ENCODE measurements at regions not wholly inside any gene's neighbourhood (a gene's known extent, or its start where the extent isn't known, plus 50 kb on each side); places are given as distances from the start of the nearest gene placed in this dataset.

DNA sequence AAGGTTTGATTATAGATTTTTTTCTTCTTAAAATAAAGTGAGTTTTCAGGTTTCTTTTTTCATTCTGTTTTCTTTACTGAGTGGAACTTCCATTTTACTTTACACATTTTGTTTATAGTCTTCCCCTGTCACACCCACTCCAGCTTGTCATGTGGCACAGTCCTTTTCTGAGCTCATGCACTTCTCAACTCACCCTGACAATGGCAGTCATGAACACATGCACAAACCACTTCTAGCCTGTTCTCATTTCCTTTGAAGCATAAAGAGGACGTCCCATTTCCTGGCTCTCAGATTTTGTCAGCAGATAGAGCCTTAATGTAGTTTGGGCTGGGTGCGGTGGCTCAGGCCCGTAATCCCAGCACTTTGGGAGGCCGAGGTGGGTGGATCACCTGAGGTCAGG, 168.0 kb downstream of the AHSP start:
- no peak overlapping the region for H3K4me3 Mint-ChIP-seq
- H3K27me3 Mint-ChIP-seq: no peaks in the 10 kb centered on the region
- peak in 1 of 2 donors; percentile 21 for DNase-seq (ENCODE audit: low spot score in 2 of 2)
- peak; percentile 68 for ATAC-seq (ENCODE audit: low read depth)
- H3K36me3 Mint-ChIP-seq: no peaks in the 10 kb centered on the region
- no peak overlapping the region for H3K27ac Mint-ChIP-seq
- H3K4me1 Mint-ChIP-seq: no peaks in the 10 kb centered on the region
- no peaks in the 10 kb centered on the region for H3K9me3 Mint-ChIP-seq

DNA sequence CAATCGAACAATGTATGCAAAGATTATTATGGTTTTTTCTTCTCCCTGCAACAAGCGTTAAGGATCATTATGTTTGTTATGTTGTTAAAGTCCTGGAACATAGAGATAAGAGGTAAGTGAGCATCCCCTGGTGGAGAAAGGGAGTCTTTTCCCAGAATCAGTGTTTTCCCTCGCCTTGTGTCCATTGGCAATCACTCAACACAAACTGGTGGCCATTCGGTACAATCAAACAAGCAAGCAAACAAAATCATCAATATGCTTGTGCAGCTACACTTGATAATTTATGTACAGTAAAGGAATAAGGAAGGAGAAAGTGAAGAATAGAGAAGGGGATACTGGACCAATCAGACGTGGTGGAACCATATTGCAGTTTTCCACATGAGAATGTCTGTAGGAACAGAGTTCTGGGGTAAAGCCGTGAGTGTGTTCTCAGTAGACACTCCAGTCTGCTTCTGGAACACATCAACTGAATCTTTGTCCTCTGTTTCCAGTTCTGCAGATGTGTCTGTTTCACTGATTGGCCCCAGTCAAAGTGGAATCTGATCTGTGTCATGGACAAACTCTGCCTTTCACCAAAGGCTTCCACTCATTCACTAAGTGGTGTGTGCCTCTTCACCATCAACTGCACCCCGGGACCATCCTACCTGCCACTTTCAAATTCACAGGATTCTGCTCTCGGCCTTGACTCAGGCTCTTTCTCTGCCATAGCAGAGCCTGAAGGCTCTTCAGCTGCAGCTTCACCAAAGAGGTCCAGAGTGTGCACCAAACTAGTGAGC, 169.5 kb downstream of the AHSP start:
- H3K4me3 Mint-ChIP-seq: no peak overlapping the region
- no peak overlapping the region for H3K27ac Mint-ChIP-seq
- no peaks in the 10 kb centered on the region for H3K27me3 Mint-ChIP-seq
- no peaks in the 10 kb centered on the region for H3K36me3 Mint-ChIP-seq
- no peaks in the 10 kb centered on the region for H3K9me3 Mint-ChIP-seq
- peaks cover 9% of the 10 kb centered on the region for H3K4me1 Mint-ChIP-seq
- ATAC-seq (ENCODE audit: low read depth) (no peak), DNase-seq (ENCODE audit: low spot score in 2 of 2) (no peak)

DNA sequence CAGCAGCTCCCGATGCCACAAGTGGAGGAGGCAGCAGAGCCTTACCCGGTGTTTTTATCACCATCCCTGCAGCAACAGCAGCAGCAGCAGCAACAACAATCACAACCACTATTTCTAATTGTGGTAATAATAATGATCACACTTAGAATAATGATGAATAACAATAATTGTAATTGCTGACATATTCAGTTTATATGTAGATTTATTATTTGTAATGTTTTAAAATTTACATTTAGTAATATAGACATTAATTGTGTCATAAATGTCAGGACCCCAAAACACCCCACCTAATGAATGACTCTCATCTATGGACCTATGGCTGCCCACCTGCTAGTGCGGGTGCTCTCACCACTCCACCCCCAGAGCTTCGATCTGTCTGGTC, 170.0 kb downstream of the AHSP start:
- DNase-seq (ENCODE audit: low spot score in 2 of 2) (no peak), ATAC-seq (ENCODE audit: low read depth) (no peak)
- Mint-ChIP-seq H3K27ac (no peak overlapping the region), H3K4me1 (peaks cover 14% of the 10 kb centered on the region), H3K36me3 (peaks cover 5% of the 10 kb centered on the region), H3K4me3 (no peak overlapping the region), H3K27me3 (no peaks in the 10 kb centered on the region), H3K9me3 (no peaks in the 10 kb centered on the region)

DNA sequence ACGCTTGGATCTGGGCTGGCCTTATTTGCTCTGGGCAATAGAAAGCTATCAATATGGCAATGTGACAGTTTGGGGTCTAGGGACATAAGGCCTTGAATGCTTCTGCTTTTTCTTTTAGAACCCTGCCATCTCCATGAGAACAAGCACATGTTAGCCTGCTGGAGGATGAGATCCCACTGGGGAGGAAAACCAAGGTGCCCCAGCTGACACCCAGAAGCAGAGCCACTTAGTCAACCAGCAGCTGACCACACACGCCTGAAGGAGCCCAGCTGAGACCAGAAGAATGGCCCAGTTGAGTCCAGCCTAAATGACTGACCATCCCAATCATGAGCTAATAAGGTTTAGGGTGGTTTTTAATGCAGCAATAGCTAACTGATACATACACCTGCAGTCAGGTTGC, 171.2 kb downstream of the AHSP start:
- no peak overlapping the region for H3K27ac Mint-ChIP-seq
- no peak for DNase-seq (ENCODE audit: low spot score in 2 of 2)
- H3K4me1 Mint-ChIP-seq: peaks cover 16% of the 10 kb centered on the region
- ATAC-seq (ENCODE audit: low read depth): no peak
- H3K36me3 Mint-ChIP-seq: peaks cover 9% of the 10 kb centered on the region
- H3K27me3 Mint-ChIP-seq: no peaks in the 10 kb centered on the region
- H3K9me3 Mint-ChIP-seq: no peaks in the 10 kb centered on the region
- no peak overlapping the region for H3K4me3 Mint-ChIP-seq

DNA sequence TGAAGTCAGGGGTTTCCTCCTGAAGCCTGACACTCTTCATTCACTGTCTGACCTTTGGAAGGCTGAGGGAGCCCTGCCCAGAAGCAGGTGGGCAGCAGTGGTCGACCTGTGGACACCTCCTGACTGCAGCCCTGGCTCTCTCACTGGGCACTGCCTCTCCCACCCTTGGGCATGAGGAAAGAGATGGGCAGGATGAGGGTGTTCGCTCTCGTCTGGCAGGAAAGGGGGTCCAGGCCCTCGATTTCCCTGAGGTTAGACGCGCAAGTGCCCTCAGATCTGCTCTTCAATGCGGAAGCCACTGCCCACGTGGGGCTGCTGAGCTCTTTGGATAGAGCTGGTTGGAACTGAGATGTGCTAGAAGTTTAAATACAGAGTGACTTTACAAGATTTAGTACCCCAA, 171.9 kb downstream of the AHSP start:
- Mint-ChIP-seq H3K4me3 (no peak overlapping the region), H3K27me3 (no peaks in the 10 kb centered on the region), H3K27ac (peak overlapping the region; percentile 92), H3K36me3 (peaks cover 11% of the 10 kb centered on the region), H3K9me3 (no peaks in the 10 kb centered on the region), H3K4me1 (peaks cover 16% of the 10 kb centered on the region)
- DNase-seq (ENCODE audit: low spot score in 2 of 2) (no peak), ATAC-seq (ENCODE audit: low read depth) (no peak)

DNA sequence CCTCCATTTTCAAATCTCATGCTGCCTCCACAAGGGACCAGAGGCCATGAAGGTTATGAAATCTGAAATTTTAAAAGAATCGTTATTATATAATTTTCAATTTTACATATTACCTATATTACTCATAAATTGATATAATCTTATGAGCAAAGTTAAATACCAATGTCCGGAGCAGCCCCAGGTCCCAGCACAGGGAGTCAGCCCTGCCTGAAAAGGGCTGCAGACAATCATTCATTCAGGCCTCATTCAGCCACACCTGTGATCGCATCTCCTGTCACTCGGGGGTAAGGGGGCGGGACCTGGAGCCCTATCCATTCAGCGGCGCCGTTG, 172.5 kb downstream of the AHSP start:
- Mint-ChIP-seq H3K36me3 (peaks cover 12% of the 10 kb centered on the region), H3K9me3 (no peaks in the 10 kb centered on the region), H3K27me3 (no peaks in the 10 kb centered on the region), H3K27ac (peak overlapping the region; percentile 92), H3K4me1 (peaks cover 16% of the 10 kb centered on the region), H3K4me3 (peak overlapping the region; percentile 90)
- ATAC-seq (ENCODE audit: low read depth) (peak; percentile 90), DNase-seq (ENCODE audit: low spot score in 2 of 2) (no peak)

DNA sequence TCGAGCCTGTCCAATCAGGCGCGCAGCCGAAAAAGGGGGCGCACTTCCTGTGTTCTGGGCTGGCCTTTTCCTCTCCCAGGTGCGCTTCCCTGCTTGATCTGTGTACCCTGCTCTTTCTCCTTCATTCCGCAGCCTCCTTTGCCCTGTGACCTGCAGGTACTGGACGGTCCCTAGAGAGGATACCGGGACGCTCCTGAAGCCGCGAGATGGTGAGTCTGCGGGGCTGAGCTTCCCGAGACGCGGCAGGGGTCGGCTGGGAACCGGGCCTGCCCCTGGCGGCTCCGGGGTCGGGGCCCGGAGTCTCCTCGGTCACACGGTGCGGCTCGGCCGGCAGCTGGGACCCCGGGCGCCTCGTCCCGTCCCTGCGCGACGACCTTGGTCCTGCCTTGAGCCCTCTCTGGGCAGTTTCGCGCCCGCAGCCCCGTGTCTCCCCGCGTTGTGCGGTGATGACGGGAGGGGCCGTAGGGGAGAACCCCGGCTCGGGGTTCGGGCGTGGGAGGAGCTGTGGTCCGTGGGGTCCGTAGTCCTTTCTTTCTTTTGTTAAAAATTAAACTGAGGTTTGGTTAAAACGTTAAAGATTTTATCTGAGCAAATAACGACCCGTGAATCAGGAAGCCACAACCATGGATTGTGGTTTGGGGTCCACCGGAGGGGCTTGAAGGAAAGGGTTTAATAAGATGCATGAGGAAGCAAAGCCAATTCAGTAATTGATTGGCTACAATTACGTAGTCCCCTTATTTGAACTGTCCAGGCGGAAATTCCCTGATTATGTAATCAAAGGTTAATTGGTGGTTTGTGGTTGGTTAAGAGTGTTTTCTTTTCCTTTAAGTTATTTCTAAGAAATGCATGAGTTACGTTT, 172.8 kb upstream of the ZNF267 start:
- Mint-ChIP-seq H3K27me3 (no peaks in the 10 kb centered on the region), H3K4me3 (peak overlapping the region; percentile 90), H3K27ac (peak overlapping the region; percentile 92), H3K36me3 (peaks cover 13% of the 10 kb centered on the region), H3K4me1 (peaks cover 16% of the 10 kb centered on the region), H3K9me3 (no peaks in the 10 kb centered on the region)
- peak; percentile 81 to 83 for DNase-seq (ENCODE audit: low spot score in 2 of 2)
- peak; percentile 33 for ATAC-seq (ENCODE audit: low read depth)

DNA sequence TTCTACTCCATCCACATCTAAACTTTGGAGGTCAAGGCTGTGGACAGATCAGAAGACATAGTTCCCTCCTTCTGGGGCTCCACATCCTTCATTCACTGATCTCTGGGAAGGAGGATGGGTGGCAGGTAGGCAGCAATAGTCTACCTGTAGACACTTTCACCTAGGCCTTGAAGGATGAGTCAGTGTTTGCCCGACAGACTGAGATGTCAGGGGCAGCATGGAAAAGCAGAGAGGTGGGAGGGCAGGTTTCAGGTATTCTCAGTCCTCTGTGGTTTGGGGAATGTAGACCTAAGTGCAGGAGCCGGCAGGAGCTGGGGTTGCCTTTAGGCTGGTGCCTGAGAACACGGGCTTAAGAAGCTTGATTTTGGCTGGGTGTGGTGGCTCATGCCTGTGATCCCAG, 171.9 kb upstream of the ZNF267 start:
- H3K4me1 Mint-ChIP-seq: peaks cover 16% of the 10 kb centered on the region
- peak overlapping the region; percentile 90 for H3K4me3 Mint-ChIP-seq
- peak overlapping the region; percentile 92 for H3K27ac Mint-ChIP-seq
- H3K27me3 Mint-ChIP-seq: no peaks in the 10 kb centered on the region
- ATAC-seq (ENCODE audit: low read depth): no peak
- DNase-seq (ENCODE audit: low spot score in 2 of 2): no peak
- H3K36me3 Mint-ChIP-seq: peaks cover 14% of the 10 kb centered on the region
- no peaks in the 10 kb centered on the region for H3K9me3 Mint-ChIP-seq

DNA sequence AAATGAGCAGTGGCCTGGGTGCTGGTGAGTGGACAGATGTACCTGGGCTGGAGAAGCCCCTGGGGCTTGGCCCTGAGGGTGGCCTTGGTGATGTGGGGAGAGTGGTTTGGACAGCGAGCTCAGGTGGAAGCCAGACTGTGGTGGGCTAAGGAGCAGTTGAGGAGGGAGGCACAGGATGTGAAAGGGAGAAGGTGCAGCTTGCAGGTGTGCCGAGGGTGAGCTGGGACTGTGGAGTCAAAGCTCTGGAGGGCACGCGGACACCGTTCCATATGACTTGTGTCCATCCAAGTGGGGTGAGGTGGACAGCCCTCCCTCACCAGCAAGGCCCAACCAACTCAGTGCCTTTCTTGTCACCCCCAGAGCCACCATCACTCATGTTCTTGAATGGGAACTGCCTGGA, 170.8 kb upstream of the ZNF267 start:
- Mint-ChIP-seq H3K4me3 (no peak overlapping the region), H3K27me3 (no peaks in the 10 kb centered on the region), H3K36me3 (peaks cover 24% of the 10 kb centered on the region), H3K27ac (peak overlapping the region; percentile 63), H3K4me1 (peaks cover 16% of the 10 kb centered on the region), H3K9me3 (no peaks in the 10 kb centered on the region)
- DNase-seq (ENCODE audit: low spot score in 2 of 2) (no peak), ATAC-seq (ENCODE audit: low read depth) (no peak)

DNA sequence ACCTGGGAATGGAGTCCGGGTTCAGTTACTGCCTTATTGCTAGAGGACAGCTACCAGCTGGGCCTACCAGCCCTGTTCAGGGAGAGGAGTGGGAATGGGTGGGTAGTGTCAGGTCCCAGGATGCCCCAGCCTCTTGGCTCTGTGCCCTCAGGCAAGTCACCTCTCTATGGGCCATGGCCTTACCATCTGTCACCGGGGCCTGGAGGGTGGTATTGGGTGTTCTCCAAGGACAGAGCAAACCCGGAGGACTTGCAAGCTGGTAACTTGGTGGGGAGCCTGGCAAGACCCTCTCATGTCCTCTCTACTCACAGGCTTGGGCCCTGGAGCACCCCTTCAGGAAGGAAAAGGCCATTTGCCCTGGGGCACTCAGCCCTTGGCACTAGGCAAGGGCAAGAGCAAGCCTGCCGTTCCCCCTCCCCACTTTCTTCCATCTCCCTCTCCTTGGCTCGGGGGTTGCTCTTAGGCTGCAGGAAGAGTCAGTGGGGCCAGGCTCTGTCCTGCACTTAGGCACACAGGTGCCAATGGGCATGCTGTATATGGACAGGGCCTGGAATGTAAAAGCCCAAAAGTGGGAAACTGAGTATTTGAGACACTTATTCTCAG, 170.0 kb upstream of the ZNF267 start:
- no peak overlapping the region for H3K27ac Mint-ChIP-seq
- no peak for ATAC-seq (ENCODE audit: low read depth)
- DNase-seq (ENCODE audit: low spot score in 2 of 2): no peak
- peaks cover 26% of the 10 kb centered on the region for H3K36me3 Mint-ChIP-seq
- H3K4me3 Mint-ChIP-seq: no peak overlapping the region
- H3K27me3 Mint-ChIP-seq: no peaks in the 10 kb centered on the region
- H3K4me1 Mint-ChIP-seq: peaks cover 16% of the 10 kb centered on the region
- H3K9me3 Mint-ChIP-seq: no peaks in the 10 kb centered on the region

DNA sequence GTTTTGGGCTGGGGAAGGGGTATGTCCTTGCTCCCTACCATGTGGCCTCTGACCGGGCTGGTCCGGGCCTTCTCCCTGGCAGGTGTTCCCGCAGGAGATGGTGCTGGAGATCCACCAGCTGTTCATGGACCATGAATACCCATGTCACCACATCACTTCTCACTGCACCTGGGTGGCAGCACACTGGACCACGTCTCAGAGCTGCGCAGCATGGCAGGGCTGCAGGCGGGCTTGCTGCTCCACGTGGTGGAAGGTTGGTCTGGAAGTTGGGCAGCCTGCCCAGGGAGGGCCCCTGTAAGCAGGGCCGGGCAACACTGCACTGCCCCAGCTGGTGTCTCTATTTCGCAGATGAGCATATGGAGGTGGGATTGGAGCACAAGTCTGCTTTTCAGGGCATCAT, 169.5 kb upstream of the ZNF267 start:
- H3K27ac Mint-ChIP-seq: no peak overlapping the region
- H3K4me1 Mint-ChIP-seq: peaks cover 16% of the 10 kb centered on the region
- H3K9me3 Mint-ChIP-seq: no peaks in the 10 kb centered on the region
- DNase-seq (ENCODE audit: low spot score in 2 of 2) (no peak), ATAC-seq (ENCODE audit: low read depth) (no peak)
- H3K36me3 Mint-ChIP-seq: peaks cover 28% of the 10 kb centered on the region
- no peaks in the 10 kb centered on the region for H3K27me3 Mint-ChIP-seq
- H3K4me3 Mint-ChIP-seq: no peak overlapping the region

DNA sequence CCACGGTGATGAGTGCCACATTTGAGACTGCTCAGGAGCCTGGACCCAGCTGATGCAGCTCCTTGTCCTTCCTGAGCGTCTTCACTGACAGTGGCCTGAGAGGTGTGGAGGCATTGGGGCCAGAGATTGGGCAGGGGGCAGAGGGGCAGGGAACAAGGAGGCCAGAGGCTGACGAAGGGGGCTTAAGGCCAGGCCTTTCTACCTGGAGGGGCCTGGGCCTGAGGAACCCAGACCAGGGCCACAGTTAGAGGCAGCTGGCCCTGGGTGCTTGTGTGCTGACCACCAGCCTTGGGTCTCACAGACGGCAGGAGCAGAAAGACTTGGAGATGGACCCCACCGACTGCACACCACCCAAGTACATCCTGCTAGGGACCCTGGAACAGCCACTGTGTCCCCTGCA, 168.2 kb upstream of the ZNF267 start:
- H3K36me3 Mint-ChIP-seq: peaks cover 28% of the 10 kb centered on the region
- ATAC-seq (ENCODE audit: low read depth) (no peak), DNase-seq (ENCODE audit: low spot score in 2 of 2) (no peak)
- no peak overlapping the region for H3K27ac Mint-ChIP-seq
- peaks cover 16% of the 10 kb centered on the region for H3K4me1 Mint-ChIP-seq
- no peaks in the 10 kb centered on the region for H3K9me3 Mint-ChIP-seq
- no peak overlapping the region for H3K4me3 Mint-ChIP-seq
- no peaks in the 10 kb centered on the region for H3K27me3 Mint-ChIP-seq

DNA sequence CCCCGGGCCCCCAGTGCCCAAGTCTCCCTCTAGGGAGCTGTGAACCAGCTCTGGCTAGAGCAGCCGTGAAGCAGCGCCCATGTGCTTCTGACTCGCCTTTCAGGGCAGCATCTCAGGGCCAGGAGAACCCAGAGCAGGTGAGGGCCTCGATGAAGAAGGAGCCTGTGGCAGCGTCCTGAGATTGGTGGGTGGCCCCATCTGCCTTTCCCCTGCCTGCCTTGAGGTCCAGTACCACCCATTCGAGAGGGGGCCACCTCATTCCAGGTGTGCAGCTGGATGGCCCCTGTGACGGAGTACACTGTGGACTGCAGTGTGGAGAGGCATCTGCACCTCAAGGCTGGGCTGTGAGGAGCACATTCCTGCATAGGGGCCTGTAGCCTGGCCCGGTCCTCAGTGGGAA, 167.3 kb upstream of the ZNF267 start:
- DNase-seq (ENCODE audit: low spot score in 2 of 2) (no peak), ATAC-seq (ENCODE audit: low read depth) (no peak)
- Mint-ChIP-seq H3K4me3 (no peak overlapping the region), H3K4me1 (peaks cover 12% of the 10 kb centered on the region), H3K9me3 (no peaks in the 10 kb centered on the region), H3K27ac (no peak overlapping the region), H3K36me3 (peaks cover 28% of the 10 kb centered on the region), H3K27me3 (no peaks in the 10 kb centered on the region)

DNA sequence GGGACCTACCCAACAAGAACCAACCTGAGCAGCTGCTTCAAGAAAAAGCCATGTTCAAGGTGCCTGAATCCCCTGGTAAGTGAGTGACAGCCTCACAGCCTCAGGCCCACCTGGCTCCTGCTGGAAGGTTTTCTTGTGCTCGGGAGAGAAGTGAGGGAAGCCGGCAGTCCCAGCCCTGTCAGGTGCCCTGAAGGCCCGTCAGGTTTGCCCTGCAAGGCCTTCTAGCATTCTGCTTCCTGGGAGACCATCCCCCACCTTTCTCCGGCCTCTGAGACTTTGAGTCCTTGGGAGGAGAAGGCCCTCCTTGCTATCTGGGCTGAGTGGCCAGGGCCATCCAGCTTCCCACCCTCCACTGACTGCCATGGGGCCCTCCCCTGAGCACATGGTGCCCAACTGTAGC, 166.7 kb upstream of the ZNF267 start:
- Mint-ChIP-seq H3K4me1 (peaks cover 9% of the 10 kb centered on the region), H3K9me3 (no peaks in the 10 kb centered on the region), H3K27ac (no peak overlapping the region), H3K36me3 (peaks cover 28% of the 10 kb centered on the region), H3K27me3 (no peaks in the 10 kb centered on the region), H3K4me3 (no peak overlapping the region)
- no peak for DNase-seq (ENCODE audit: low spot score in 2 of 2)
- ATAC-seq (ENCODE audit: low read depth): no peak

Measured in memory B cell (primary cell).